GM13976 (cell line): ENCODE measurements at regions not wholly inside any gene's neighbourhood (a gene's known extent, or its start where the extent isn't known, plus 50 kb on each side); places are given as distances from the start of the nearest gene placed in this dataset.

Experiments
- DNase-seq: peaks from one replicate; pipeline ENCODE4 v3.0.0; 2012; ENCODE audit warnings: low spot score
- in situ Hi-C: fragments of 300-500 bp; cut with MboI; formaldehyde crosslinking; loops from one replicate; pipeline ENCODE4 v1.12.0; 2022; ENCODE audit warnings: low sequenced_read_pairs, mixed read lengths, inconsistent platforms; ENCODE audit not compliant: unreplicated experiment
- TF ChIP-seq, protein P1 (sequence below): IDR thresholded peaks from 2 replicates; pipeline ENCODE4 v1.5.1; 2012; ENCODE audit warnings: borderline replicate concordance, mild to moderate bottlenecking; ENCODE audit not compliant: insufficient read depth; ENCODE audit errors: extremely low read depth, missing control alignments, control extremely low read depth

DNA sequence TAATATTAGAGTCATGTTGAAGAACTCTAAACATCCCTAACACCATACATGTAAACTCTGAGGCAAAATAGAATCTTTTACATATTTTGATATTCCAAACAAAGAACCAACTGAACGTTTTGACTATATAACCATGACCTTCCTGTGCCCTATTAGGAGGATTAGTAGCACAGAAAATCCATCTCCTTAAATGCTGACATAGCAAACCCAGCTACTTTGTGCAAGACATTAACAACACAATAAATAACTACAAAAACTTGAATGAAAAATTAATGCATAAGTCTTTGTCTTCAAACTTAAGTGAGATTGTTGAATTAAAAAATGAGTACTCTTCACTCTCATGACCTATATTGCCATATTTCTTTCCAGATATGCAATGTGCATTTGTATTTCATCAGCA, 450.0 kb upstream of the PDZRN3 start:
- DNase-seq: no peak
- in situ Hi-C loops: no loop called here
- TF ChIP-seq, protein P1, sequence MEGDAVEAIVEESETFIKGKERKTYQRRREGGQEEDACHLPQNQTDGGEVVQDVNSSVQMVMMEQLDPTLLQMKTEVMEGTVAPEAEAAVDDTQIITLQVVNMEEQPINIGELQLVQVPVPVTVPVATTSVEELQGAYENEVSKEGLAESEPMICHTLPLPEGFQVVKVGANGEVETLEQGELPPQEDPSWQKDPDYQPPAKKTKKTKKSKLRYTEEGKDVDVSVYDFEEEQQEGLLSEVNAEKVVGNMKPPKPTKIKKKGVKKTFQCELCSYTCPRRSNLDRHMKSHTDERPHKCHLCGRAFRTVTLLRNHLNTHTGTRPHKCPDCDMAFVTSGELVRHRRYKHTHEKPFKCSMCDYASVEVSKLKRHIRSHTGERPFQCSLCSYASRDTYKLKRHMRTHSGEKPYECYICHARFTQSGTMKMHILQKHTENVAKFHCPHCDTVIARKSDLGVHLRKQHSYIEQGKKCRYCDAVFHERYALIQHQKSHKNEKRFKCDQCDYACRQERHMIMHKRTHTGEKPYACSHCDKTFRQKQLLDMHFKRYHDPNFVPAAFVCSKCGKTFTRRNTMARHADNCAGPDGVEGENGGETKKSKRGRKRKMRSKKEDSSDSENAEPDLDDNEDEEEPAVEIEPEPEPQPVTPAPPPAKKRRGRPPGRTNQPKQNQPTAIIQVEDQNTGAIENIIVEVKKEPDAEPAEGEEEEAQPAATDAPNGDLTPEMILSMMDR: no peak

DNA sequence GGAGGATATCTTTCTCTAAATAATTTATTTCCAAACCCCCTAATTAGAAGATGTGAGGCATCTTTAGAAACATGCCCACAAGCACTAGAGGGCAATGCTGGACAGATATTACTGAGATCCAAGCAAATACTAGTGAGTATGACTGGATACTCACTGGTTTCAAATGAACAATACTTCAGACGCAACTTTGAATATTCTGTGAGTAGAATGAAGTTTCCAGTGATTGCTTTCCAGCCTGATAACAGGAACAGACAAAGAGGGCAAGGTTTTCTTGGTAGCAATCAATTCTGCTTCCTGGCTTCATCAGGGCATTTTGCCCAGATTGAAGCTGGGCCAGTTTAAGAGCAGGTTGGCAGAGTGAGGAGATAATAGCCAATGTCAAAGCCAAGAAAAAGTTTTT, 442.6 kb upstream of the PDZRN3 start:
- TF ChIP-seq, protein P1: no peak
- in situ Hi-C loops: no loop called here
- DNase-seq: no peak

DNA sequence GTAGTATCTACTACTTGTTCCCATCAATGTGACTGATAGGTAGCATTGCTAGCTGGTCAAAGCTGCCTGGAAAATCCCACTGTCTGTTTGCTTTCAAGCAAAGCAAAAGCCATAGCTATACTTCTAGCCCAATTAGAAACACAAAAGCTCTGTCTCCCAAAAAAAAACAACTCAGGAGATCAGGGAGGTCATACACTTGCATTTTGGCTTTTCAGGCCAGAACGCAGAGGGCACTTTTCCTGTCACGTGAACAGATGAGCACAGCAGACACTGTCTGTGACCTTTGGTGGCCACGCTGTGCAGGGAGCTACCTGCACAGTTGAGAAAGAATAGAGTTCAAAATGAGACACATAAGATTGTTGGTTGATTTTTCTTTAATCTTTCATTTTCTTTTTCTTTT, 441.7 kb upstream of the PDZRN3 start:
- in situ Hi-C loops: no loop called here
- TF ChIP-seq, protein P1: no peak
- no peak for DNase-seq

DNA sequence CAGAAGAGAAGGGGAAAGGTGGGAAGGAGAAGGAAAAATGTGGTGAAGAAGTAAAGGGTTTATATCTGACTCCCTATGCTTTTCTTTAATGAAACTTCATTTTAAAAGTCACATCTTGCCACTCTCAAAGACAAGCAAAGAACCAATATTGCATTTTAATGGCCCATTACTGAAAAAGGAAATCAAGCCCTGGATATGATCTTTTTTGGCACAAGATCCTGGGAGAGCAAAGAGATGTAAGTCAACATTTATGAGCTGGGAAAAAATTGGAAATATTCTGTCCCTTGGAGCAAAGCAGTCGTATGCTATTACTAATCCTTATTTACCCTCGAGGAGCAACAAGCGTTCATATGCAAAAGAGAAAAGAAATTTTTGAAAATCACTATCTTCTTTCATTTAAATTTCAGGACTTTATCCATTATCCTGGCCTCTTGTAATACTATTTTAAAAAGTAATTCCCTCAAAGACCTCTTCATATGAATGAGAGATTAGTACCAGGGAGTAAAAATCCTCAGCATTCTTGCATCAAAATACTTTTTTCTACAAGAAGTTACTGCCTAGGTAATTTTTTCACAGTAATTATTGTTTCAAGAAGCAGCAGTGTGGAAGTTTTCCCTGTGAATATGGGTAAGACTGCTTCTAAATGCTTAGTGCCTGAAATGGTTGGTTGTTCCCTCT, 435.3 kb upstream of the PDZRN3 start:
- in situ Hi-C loops: no loop called here
- TF ChIP-seq, protein P1: no peak
- no peak for DNase-seq

DNA sequence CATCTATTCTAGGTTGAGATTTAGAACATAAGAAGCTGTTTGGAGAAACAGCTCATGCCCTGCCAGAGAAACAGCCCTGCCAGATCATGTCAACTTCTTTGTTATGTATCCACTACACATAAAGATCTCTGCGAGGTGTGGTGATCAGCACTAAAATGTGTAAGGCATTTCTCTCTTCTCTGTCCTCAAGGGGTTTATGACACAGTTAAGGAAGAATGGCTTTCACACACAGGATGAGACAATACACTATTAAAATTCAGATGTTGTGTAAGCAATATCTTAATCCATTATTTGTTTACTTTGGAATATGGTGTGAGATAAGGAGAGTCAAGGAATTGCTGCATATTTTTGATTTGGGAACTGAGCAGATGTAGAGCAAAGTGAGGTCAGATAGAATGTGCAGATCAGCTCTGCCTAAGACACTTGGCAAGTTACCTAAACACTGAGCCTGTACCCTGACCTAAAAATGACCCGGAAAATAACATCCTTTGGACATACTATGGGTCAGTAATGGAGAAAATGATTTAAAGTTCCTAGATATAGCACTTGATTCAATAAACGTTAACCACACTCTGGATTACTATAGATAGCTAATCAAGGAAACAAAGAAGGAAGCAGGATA, 434.7 kb upstream of the PDZRN3 start:
- no peak for DNase-seq
- in situ Hi-C loops: no loop called here
- TF ChIP-seq, protein P1: no peak

DNA sequence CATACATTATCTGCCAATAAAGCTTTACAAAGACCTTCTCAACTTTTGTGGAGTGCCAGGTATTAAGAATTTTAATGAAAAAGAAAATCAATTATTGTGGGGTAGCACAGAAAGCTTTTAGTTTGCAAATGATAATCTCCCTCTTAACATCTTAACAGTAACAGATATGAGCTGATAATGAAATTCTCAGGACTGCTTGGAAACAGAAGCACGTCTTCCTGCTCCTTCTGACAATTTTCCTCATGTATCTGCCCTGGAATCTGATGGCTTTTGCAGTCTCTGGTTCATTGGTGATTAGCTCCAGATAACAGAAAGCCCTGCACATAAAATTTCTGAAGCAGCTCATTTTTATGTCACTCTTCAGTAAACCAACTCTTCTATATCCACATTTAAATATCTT, 432.4 kb upstream of the PDZRN3 start:
- DNase-seq: no peak
- in situ Hi-C loops: no loop called here
- TF ChIP-seq, protein P1: no peak
